Peyer's patch (tissue), 4 donors: ENCODE measurements at regions not wholly inside any gene's neighbourhood (a gene's known extent, or its start where the extent isn't known, plus 50 kb on each side); places are given as distances from the start of the nearest gene placed in this dataset.

Experiments
- DNase-seq, 3 donors: peaks; one replicate each; pipeline ENCODE4 v3.0.0-alpha.2; 2017 to 2019
- H3K27ac ChIP-seq, 4 donors: fragments of 200-600 bp; sonication (generic); one replicate each; pipeline ENCODE4 v1.5.1; 2016 to 2019
- H3K27me3 ChIP-seq, 2 donors: fragments of 200-600 bp; sonication (generic); one replicate each; pipeline ENCODE4 v1.5.1; 2019
- H3K36me3 ChIP-seq, 3 donors: fragments of 200-600 bp; sonication (generic); one replicate each; pipeline ENCODE4 v1.5.1; 2016 to 2019
- H3K4me1 ChIP-seq, 4 donors: fragments of 200-600 bp; sonication (generic); one replicate each; pipeline ENCODE4 v1.5.1; 2016 to 2019
- H3K4me3 ChIP-seq, 4 donors: fragments of 200-600 bp; sonication (generic); 1 replicate in 3 of 4; 2 replicates in 1 of 4; pipeline ENCODE4 v1.5.1; 2016 to 2019; ENCODE audit warnings: mild to moderate bottlenecking in 1 of 4
- H3K9me3 ChIP-seq, 4 donors: fragments of 200-600 bp; sonication (generic); one replicate each; pipeline ENCODE4 v1.5.1; 2016 to 2019; ENCODE audit warnings: mild to moderate bottlenecking in 1 of 4
- POLR2A ChIP-seq, 2 donors: fragments of 450-650 bp; IDR thresholded peaks; one replicate each; pipeline ENCODE4 v1.5.1; 2017; ENCODE audit warnings: antibody characterized with exemption in 2 of 2, mild to moderate bottlenecking in 2 of 2, moderate library complexity in 2 of 2
- TF ChIP-seq, protein P1 (sequence below), 6 experiments: fragments of 450-650 bp in 4 of 6; fragments of 200-600 bp in 2 of 6; sonication (generic) in 1 of 6; IDR thresholded peaks; one replicate each; pipeline ENCODE4 v1.5.1; 2017 to 2019; ENCODE audit warnings: antibody characterized with exemption in 6 of 6, mild to moderate bottlenecking in 3 of 6, moderate library complexity in 1 of 6

DNA sequence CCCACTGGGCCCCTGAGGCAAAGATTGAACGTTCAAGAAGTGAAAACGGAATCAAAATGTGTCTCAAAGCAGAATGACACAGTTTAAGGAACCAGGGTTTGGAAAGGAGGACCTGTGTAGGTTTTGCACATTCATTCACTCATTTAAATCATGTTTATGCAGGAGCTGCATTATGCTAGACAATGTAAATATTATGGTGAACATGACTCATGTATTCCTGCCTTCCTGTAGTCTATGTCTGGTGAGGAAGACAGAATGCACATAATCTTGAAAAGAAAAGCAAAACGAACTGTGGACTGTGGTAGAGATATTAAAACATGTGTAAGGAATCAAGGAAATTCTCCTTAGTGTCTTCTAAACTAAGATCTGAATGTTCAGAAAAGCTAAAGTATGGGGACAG lies 311.8 kb upstream of the SMIM31 start:
- H3K36me3 ChIP-seq = no peaks in the 10 kb centered on the region
- H3K27ac ChIP-seq = no peak overlapping the region
- no peak overlapping the region for H3K4me3 ChIP-seq
- TF ChIP-seq, protein P1, sequence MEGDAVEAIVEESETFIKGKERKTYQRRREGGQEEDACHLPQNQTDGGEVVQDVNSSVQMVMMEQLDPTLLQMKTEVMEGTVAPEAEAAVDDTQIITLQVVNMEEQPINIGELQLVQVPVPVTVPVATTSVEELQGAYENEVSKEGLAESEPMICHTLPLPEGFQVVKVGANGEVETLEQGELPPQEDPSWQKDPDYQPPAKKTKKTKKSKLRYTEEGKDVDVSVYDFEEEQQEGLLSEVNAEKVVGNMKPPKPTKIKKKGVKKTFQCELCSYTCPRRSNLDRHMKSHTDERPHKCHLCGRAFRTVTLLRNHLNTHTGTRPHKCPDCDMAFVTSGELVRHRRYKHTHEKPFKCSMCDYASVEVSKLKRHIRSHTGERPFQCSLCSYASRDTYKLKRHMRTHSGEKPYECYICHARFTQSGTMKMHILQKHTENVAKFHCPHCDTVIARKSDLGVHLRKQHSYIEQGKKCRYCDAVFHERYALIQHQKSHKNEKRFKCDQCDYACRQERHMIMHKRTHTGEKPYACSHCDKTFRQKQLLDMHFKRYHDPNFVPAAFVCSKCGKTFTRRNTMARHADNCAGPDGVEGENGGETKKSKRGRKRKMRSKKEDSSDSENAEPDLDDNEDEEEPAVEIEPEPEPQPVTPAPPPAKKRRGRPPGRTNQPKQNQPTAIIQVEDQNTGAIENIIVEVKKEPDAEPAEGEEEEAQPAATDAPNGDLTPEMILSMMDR (IDR thresholded peaks at IDR 0.05) = no peak
- TF ChIP-seq POLR2A (IDR thresholded peaks at IDR 0.05) = no peak
- no peaks in the 10 kb centered on the region for H3K27me3 ChIP-seq
- no peaks in the 10 kb centered on the region for H3K9me3 ChIP-seq
- H3K4me1 ChIP-seq = no peaks in the 10 kb centered on the region
- no peak for DNase-seq

DNA sequence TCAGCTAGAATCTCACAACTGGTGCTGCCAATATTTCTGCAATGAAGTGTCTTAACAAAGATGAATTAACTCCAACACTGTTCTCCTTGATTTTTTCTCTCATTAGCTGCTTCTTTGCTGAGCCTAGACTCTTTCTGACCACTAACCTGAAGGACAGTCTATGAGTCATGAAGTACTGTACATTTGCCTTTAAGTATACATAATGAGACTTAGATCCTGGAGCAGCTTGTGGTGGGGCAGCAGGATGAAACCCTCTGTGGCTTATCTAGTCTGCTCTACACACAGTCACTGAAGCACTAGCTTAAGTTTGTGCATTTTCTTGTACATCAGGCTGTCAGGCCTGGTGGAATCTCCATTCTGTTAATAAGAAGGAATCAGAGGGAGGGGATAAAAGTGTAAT lies 307.4 kb upstream of the SMIM31 start:
- DNase-seq = no peak
- no peaks in the 10 kb centered on the region for H3K36me3 ChIP-seq
- H3K4me1 ChIP-seq = no peaks in the 10 kb centered on the region
- no peaks in the 10 kb centered on the region for H3K27me3 ChIP-seq
- H3K4me3 ChIP-seq = no peak overlapping the region
- no peak for TF ChIP-seq POLR2A (IDR thresholded peaks at IDR 0.05)
- TF ChIP-seq, protein P1 (IDR thresholded peaks at IDR 0.05) = no peak
- H3K27ac ChIP-seq = no peak overlapping the region
- H3K9me3 ChIP-seq = no peaks in the 10 kb centered on the region

DNA sequence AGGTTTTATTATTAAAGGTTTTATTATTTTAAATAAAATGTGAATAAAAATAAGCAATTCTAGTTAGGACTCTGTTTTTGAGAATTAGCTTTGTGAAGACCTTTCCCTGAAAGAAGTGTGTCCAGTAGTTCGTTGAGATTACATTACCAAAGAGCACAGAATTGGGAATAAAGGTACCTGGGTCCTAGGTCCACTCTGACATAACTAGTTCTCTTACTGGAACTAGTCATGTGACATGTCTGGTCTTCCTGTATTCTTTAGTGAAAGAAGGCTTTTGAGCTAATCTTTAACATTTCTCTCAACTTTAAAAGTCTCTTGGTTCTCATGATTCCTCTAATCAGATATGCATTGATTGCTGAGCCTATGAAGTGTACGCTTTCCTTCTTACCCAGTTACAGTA lies 292.0 kb upstream of the SMIM31 start:
- DNase-seq = no peak
- H3K27ac ChIP-seq = no peak overlapping the region
- H3K27me3 ChIP-seq = no peaks in the 10 kb centered on the region
- no peaks in the 10 kb centered on the region for H3K9me3 ChIP-seq
- TF ChIP-seq POLR2A (IDR thresholded peaks at IDR 0.05) = no peak
- TF ChIP-seq, protein P1 (IDR thresholded peaks at IDR 0.05) = no peak
- no peaks in the 10 kb centered on the region for H3K36me3 ChIP-seq
- no peaks in the 10 kb centered on the region for H3K4me1 ChIP-seq
- H3K4me3 ChIP-seq = no peak overlapping the region

DNA sequence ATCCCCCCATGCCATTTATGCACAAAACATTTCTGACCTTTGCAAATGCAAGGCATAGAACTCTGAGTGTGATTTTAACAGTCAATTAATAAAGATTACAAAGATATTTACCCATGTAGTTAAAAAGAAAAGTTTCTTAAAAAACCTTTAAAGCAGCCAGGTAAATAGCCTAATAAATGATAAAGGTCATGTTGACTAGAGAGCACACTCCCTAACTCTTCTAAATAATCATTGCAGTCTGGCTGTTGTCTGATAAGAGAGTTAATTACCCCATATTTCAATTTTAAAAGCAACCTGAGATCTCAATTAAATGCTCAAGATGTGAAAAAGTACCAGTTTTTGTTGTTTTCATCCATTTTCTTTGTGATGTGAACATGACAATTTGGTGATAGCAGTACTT lies 291.5 kb upstream of the SMIM31 start:
- no peak for TF ChIP-seq POLR2A (IDR thresholded peaks at IDR 0.05)
- TF ChIP-seq, protein P1 (IDR thresholded peaks at IDR 0.05) = no peak
- Histone ChIP-seq H3K4me1 (no peaks in the 10 kb centered on the region), H3K27ac (no peak overlapping the region), H3K27me3 (no peaks in the 10 kb centered on the region), H3K9me3 (no peaks in the 10 kb centered on the region), H3K36me3 (no peaks in the 10 kb centered on the region), H3K4me3 (no peak overlapping the region)
- no peak for DNase-seq

DNA sequence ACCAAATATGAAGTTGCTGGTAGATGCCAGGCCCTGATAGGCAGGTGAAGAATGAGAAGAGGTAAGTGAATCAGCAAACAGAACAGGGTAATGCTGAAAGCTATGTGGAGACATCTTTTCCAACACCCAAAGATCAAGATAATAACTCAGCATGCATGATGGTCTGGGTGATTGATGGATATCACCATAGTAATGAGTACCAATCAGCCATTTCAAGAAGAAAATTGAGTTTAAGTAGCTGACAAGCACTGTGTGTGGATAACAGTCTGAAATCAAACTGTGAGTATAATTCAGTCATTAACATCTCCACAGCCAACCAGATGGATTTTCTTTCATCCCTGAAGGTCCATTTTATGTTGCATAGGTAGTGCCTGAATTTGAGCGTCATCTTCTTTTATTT lies 289.6 kb upstream of the SMIM31 start:
- no peak for DNase-seq
- Histone ChIP-seq H3K36me3 (no peaks in the 10 kb centered on the region), H3K9me3 (no peaks in the 10 kb centered on the region), H3K4me1 (no peaks in the 10 kb centered on the region), H3K27me3 (no peaks in the 10 kb centered on the region), H3K27ac (no peak overlapping the region), H3K4me3 (no peak overlapping the region)
- no peak for TF ChIP-seq POLR2A (IDR thresholded peaks at IDR 0.05)
- TF ChIP-seq, protein P1 (IDR thresholded peaks at IDR 0.05) = no peak

DNA sequence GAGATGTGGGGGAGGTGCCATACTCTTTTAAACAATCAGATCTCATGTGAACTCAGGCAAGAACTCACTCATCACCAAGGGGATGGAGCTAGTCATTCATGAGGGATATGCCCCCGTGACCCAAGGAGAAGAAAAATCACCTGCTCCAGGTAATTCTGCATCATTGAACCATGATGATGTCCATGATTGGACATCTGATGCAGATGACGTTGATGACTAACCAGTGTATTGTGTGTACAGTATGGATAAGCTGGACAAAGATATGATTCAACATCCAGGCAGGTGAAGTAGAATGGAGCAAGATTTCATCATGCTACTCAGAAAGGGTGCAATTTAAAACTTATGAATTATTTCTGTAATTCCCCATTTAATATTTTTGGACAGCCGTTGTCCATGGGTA lies 286.4 kb upstream of the SMIM31 start:
- TF ChIP-seq, protein P1 (IDR thresholded peaks at IDR 0.05) = no peak
- no peak for TF ChIP-seq POLR2A (IDR thresholded peaks at IDR 0.05)
- no peaks in the 10 kb centered on the region for H3K9me3 ChIP-seq
- H3K27ac ChIP-seq = no peak overlapping the region
- H3K4me1 ChIP-seq = no peaks in the 10 kb centered on the region
- H3K27me3 ChIP-seq = no peaks in the 10 kb centered on the region
- H3K36me3 ChIP-seq = no peaks in the 10 kb centered on the region
- H3K4me3 ChIP-seq = no peak overlapping the region
- DNase-seq = no peak
